Trophoblast cell (in vitro differentiated cells and primary cell): ENCODE measurements at regions not wholly inside any gene's neighbourhood (a gene's known extent, or its start where the extent isn't known, plus 50 kb on each side); places are given as distances from the start of the nearest gene placed in this dataset.

Experiments
- DNase-seq, 2 donors: peaks; one replicate each; pipeline ENCODE4 v3.0.0-alpha.2; 2016
- H2AFZ ChIP-seq: 2 replicates; pipeline ENCODE4 v1.6.1; 2013; ENCODE audit warnings: low read length, moderate library complexity, mild to moderate bottlenecking; ENCODE audit not compliant: insufficient read depth, poor library complexity
- H2AK5ac ChIP-seq: 2 replicates; pipeline ENCODE4 v1.6.1; 2013; ENCODE audit warnings: mild to moderate bottlenecking, low read length
- H2BK120ac ChIP-seq: 2 replicates; pipeline ENCODE4 v1.6.1; 2013; ENCODE audit warnings: low read length, mild to moderate bottlenecking, moderate library complexity; ENCODE audit not compliant: insufficient read depth, poor library complexity
- H2BK12ac ChIP-seq: 2 replicates; pipeline ENCODE4 v1.6.1; 2013; ENCODE audit warnings: mild to moderate bottlenecking, low read length, moderate library complexity
- H2BK5ac ChIP-seq: 2 replicates; pipeline ENCODE4 v1.6.1; 2013; ENCODE audit warnings: low read length, low read depth, moderate library complexity, mild to moderate bottlenecking; ENCODE audit not compliant: poor library complexity
- H3K14ac ChIP-seq: 2 replicates; pipeline ENCODE4 v1.6.1; 2013; ENCODE audit warnings: mild to moderate bottlenecking, low read length
- H3K18ac ChIP-seq: 2 replicates; pipeline ENCODE4 v1.6.1; 2013; ENCODE audit warnings: mild to moderate bottlenecking, low read length
- H3K23ac ChIP-seq: 2 replicates; pipeline ENCODE4 v1.6.1; 2013; ENCODE audit warnings: low read length
- H3K27ac ChIP-seq: 2 replicates; pipeline ENCODE4 v1.5.1; 2013; ENCODE audit warnings: low read depth, mild to moderate bottlenecking, inconsistent platforms, low read length, moderate library complexity
- H3K27me3 ChIP-seq: 2 replicates; pipeline ENCODE4 v1.6.1; 2013; ENCODE audit warnings: inconsistent platforms, mild to moderate bottlenecking, low read length, moderate library complexity; ENCODE audit not compliant: insufficient read depth
- H3K36me3 ChIP-seq, 2 experiments: 1 replicate in 1 of 2; 2 replicates in 1 of 2; pipeline ENCODE4 v1.6.1; 2013; ENCODE audit warnings: low read length in 2 of 2, mild to moderate bottlenecking in 2 of 2, moderate library complexity in 1 of 2; ENCODE audit not compliant: insufficient read depth in 2 of 2, control insufficient read depth in 1 of 2
- H3K4ac ChIP-seq: 2 replicates; pipeline ENCODE4 v1.6.1; 2013; ENCODE audit warnings: low read depth, mild to moderate bottlenecking, low read length, moderate library complexity
- H3K4me1 ChIP-seq, 2 experiments: 1 replicate in 1 of 2; 2 replicates in 1 of 2; pipeline ENCODE4 v1.6.1; 2013; ENCODE audit warnings: low read length in 2 of 2, mild to moderate bottlenecking in 2 of 2, moderate library complexity in 1 of 2; ENCODE audit not compliant: insufficient read depth in 2 of 2, control insufficient read depth in 1 of 2
- H3K4me2 ChIP-seq: 2 replicates; pipeline ENCODE4 v1.6.1; 2013; ENCODE audit warnings: inconsistent platforms, mild to moderate bottlenecking, low read length, moderate library complexity
- H3K4me3 ChIP-seq: 2 replicates; pipeline ENCODE4 v1.5.1; 2013; ENCODE audit warnings: mild to moderate bottlenecking, low read depth, low read length, inconsistent platforms
- H3K79me1 ChIP-seq: one replicate; pipeline ENCODE4 v1.6.1; 2013; ENCODE audit warnings: low read length
- H3K79me2 ChIP-seq: 2 replicates; pipeline ENCODE4 v1.6.1; 2013; ENCODE audit warnings: low read length, mild to moderate bottlenecking; ENCODE audit not compliant: control insufficient read depth, insufficient read depth, poor library complexity
- H3K9ac ChIP-seq: 2 replicates; pipeline ENCODE4 v1.6.1; 2013; ENCODE audit warnings: mild to moderate bottlenecking, low read length
- H3K9me3 ChIP-seq: 2 replicates; pipeline ENCODE4 v1.6.1; 2013; ENCODE audit warnings: low read depth, mild to moderate bottlenecking, control low read depth, inconsistent platforms, low read length; ENCODE audit not compliant: insufficient read depth
- H4K12ac ChIP-seq: 2 replicates; pipeline ENCODE4 v1.6.1; 2013; ENCODE audit warnings: low read depth, mild to moderate bottlenecking, low read length, moderate library complexity
- H4K8ac ChIP-seq: 2 replicates; pipeline ENCODE4 v1.6.1; 2013; ENCODE audit warnings: low read depth, mild to moderate bottlenecking, low read length, moderate library complexity
- H4K91ac ChIP-seq: one replicate; pipeline ENCODE4 v1.6.1; 2013; ENCODE audit warnings: low read depth, mild to moderate bottlenecking, low read length, moderate library complexity
- WGBS: extraction: QIAGEN DNeasy Blood & Tissue Kit; methylation state at CpG from one replicate; pipeline ENCODE4 v1.1.7; 2013; ENCODE audit warnings: missing lambda C conversion rate; ENCODE audit not compliant: insufficient read length, insufficient coverage; ENCODE audit errors: extremely low coverage; 5-methylcytosine and 5-hydroxymethylcytosine counted together

DNA sequence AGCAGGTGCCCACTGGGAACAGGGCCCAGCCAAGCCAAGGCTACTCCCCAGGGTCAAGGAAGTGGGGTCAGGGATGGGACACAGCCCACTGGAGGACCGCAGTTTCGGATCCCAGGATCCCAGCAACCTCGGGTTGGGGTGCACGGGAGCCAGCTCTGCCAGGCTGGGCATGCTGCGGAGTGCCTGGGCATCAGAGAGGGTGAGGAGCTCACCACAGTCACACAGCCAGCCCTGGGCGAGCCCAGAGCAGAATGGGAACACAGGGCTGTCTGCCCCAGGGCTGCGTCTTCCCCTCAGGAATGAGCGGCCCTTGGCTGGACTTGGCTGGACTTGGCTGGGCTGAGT lies 74.3 kb upstream of the SLCO4A1 start:
- H2AFZ ChIP-seq = no peak overlapping the region
- no CpG with 5 or more reads among the region's 8 CpGs for WGBS

DNA sequence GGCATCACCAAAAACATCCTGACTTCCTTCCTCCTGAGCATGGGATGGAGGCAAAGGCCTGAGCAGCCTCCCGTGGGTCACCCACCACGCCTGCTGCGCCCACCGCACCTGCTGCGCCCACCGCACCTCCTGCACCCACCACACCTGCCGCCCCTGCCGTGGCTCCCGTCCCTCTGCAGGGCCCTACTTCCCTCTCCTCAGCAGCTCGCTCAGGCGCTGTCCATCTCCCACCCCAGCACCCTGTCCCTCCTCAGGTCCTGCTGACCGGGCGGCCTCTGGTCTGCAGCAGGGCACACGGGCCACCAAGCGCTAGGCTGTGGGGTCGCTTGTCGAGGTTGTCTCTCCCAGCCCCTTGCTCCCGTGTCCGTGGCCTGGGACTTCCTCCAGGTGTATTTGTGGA lies 72.7 kb upstream of the SLCO4A1 start:
- no peaks in the 10 kb centered on the region for H3K36me3 ChIP-seq
- no peak overlapping the region for H3K27ac ChIP-seq
- H2AFZ ChIP-seq = no peak overlapping the region
- WGBS = no CpG with 5 or more reads among the region's 19 CpGs
- no peak overlapping the region for H2AK5ac ChIP-seq
- no peak overlapping the region for H3K9ac ChIP-seq
- no peak overlapping the region for H3K4ac ChIP-seq
- no peak overlapping the region for H3K4me3 ChIP-seq
- no peak overlapping the region for H2BK12ac ChIP-seq
- no peak overlapping the region for H3K23ac ChIP-seq
- H3K79me1 ChIP-seq = no peaks in the 10 kb centered on the region
- no peak overlapping the region for H4K91ac ChIP-seq
- H3K4me1 ChIP-seq = no peaks in the 10 kb centered on the region
- H4K8ac ChIP-seq = no peak overlapping the region
- no peak overlapping the region for H4K12ac ChIP-seq
- H3K27me3 ChIP-seq = no peaks in the 10 kb centered on the region
- H3K9me3 ChIP-seq = peaks cover 15% of the 10 kb centered on the region
- H2BK5ac ChIP-seq = no peak overlapping the region
- no peak overlapping the region for H3K4me2 ChIP-seq
- H3K14ac ChIP-seq = no peak overlapping the region
- no peak for DNase-seq
- no peaks in the 10 kb centered on the region for H3K79me2 ChIP-seq
- no peak overlapping the region for H3K18ac ChIP-seq
- no peak overlapping the region for H2BK120ac ChIP-seq

More for the DNA sequence above, 74.3 kb upstream of the SLCO4A1 start:
- no peak overlapping the region for H3K4me2 ChIP-seq
- no peak overlapping the region for H4K8ac ChIP-seq
- H3K4me3 ChIP-seq = no peak overlapping the region
- no peak overlapping the region for H2AK5ac ChIP-seq
- H4K91ac ChIP-seq = no peak overlapping the region
- no peak overlapping the region for H4K12ac ChIP-seq
- no peak overlapping the region for H3K27ac ChIP-seq
- H3K4me1 ChIP-seq = no peaks in the 10 kb centered on the region
- H3K23ac ChIP-seq = no peak overlapping the region
- no peaks in the 10 kb centered on the region for H3K79me1 ChIP-seq
- no peak overlapping the region for H3K14ac ChIP-seq
- no peak overlapping the region for H2BK120ac ChIP-seq
- no peak overlapping the region for H3K18ac ChIP-seq
- H3K9ac ChIP-seq = no peak overlapping the region
- no peaks in the 10 kb centered on the region for H3K79me2 ChIP-seq
- no peak for DNase-seq
- H3K36me3 ChIP-seq = no peaks in the 10 kb centered on the region
- no peaks in the 10 kb centered on the region for H3K27me3 ChIP-seq
- no peak overlapping the region for H3K4ac ChIP-seq
- H3K9me3 ChIP-seq = peaks cover 19% of the 10 kb centered on the region
- H2BK12ac ChIP-seq = no peak overlapping the region
- H2BK5ac ChIP-seq = no peak overlapping the region

DNA sequence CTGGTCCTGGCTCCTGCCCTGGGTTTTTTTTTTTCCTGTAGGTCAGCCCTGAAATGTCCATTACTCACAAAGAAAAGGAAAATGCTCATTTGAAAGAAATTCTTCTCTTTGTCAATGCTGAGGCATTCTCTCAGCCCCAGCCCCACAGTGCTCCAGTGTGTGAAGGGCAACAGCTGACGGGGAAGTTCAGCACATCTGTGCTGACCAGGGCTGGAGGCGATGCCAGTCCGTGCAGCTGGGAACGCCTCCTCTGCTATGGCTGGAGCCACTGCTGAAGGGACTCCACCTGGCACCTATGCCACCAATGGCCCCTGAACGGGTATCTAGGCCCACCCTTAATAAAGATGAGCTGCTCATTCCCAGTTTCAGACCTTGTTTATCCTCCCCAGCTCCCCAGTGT lies 71.9 kb upstream of the SLCO4A1 start:
- no CpG with 5 or more reads among the region's 5 CpGs for WGBS
- H2BK120ac ChIP-seq = no peak overlapping the region
- no peak overlapping the region for H3K23ac ChIP-seq
- H3K79me1 ChIP-seq = no peaks in the 10 kb centered on the region
- no peak overlapping the region for H3K4me2 ChIP-seq
- no peaks in the 10 kb centered on the region for H3K27me3 ChIP-seq
- H3K9ac ChIP-seq = no peak overlapping the region
- H3K27ac ChIP-seq = no peak overlapping the region
- H3K36me3 ChIP-seq = no peaks in the 10 kb centered on the region
- H2BK12ac ChIP-seq = no peak overlapping the region
- peaks cover 15% of the 10 kb centered on the region for H3K9me3 ChIP-seq
- no peak overlapping the region for H2AK5ac ChIP-seq
- no peak overlapping the region for H2BK5ac ChIP-seq
- H3K4ac ChIP-seq = no peak overlapping the region
- H2AFZ ChIP-seq = no peak overlapping the region
- H4K91ac ChIP-seq = no peak overlapping the region
- no peak overlapping the region for H3K18ac ChIP-seq
- H3K4me1 ChIP-seq = no peaks in the 10 kb centered on the region
- H3K14ac ChIP-seq = no peak overlapping the region
- no peak for DNase-seq
- H4K8ac ChIP-seq = no peak overlapping the region
- no peaks in the 10 kb centered on the region for H3K79me2 ChIP-seq
- no peak overlapping the region for H3K4me3 ChIP-seq
- H4K12ac ChIP-seq = no peak overlapping the region

GRCh38 chr20:62570897-62571668 lies 71.2 kb upstream of the SLCO4A1 start:
- H2BK12ac ChIP-seq = no peak overlapping the region
- WGBS = no CpG with 5 or more reads among the region's 12 CpGs
- H3K9me3 ChIP-seq = peaks cover 15% of the 10 kb centered on the region
- H2BK5ac ChIP-seq = no peak overlapping the region
- DNase-seq = no peak
- no peak overlapping the region for H3K9ac ChIP-seq
- no peaks in the 10 kb centered on the region for H3K4me1 ChIP-seq
- H3K27me3 ChIP-seq = no peaks in the 10 kb centered on the region
- no peak overlapping the region for H3K18ac ChIP-seq
- H3K27ac ChIP-seq = no peak overlapping the region
- no peaks in the 10 kb centered on the region for H3K79me2 ChIP-seq
- no peak overlapping the region for H3K4me2 ChIP-seq
- H3K23ac ChIP-seq = peak overlapping the region; percentile 41
- H4K12ac ChIP-seq = no peak overlapping the region
- H3K14ac ChIP-seq = no peak overlapping the region
- no peaks in the 10 kb centered on the region for H3K79me1 ChIP-seq
- H2AFZ ChIP-seq = no peak overlapping the region
- no peak overlapping the region for H4K8ac ChIP-seq
- peak overlapping the region; percentile 48 for H3K4me3 ChIP-seq
- H4K91ac ChIP-seq = no peak overlapping the region
- H2BK120ac ChIP-seq = no peak overlapping the region
- no peak overlapping the region for H2AK5ac ChIP-seq
- no peaks in the 10 kb centered on the region for H3K36me3 ChIP-seq
- H3K4ac ChIP-seq = no peak overlapping the region
